HFF-Myc (cell line): ENCODE measurements at regions not wholly inside any gene's neighbourhood (a gene's known extent, or its start where the extent isn't known, plus 50 kb on each side); places are given as distances from the start of the nearest gene placed in this dataset.

Source experiments
- DNase-seq: peaks from one replicate; pipeline ENCODE4 v3.0.0-alpha.2; 2011; ENCODE audit warnings: low read depth; ENCODE audit errors: extremely low read depth
- H3K4me3 ChIP-seq: replicated peaks from 2 replicates; pipeline ENCODE4 v1.5.1; 2011; ENCODE audit warnings: low read depth, mild to moderate bottlenecking, control low read depth, low read length
- TF ChIP-seq, protein P1 (sequence below): IDR thresholded peaks from 2 replicates; pipeline ENCODE4 v1.5.1; 2012; ENCODE audit warnings: mild to moderate bottlenecking, low read depth, low read length, control low read depth; ENCODE audit errors: missing control alignments

DNA sequence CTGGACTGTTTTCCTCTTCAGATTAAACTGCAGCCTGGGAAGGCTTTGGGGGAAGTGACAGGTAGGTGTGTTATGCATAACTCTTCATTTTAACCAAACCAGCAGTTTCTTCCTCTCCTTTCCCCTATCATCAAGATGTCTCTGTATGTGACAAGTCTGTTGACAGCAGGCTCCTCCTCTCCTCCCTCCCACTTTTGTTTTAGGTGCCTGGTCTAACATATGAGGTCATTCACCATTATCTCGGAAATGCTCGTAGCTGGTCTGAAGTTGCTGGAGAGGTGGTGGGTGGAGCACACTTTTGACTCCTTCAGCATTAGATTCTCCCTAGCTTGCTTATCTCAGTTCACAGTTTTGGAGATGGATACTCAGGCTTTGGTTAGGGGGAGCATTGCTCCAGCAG, 571.0 kb upstream of the EEF2KMT start:
- H3K4me3 ChIP-seq = no peak overlapping the region
- TF ChIP-seq, protein P1, sequence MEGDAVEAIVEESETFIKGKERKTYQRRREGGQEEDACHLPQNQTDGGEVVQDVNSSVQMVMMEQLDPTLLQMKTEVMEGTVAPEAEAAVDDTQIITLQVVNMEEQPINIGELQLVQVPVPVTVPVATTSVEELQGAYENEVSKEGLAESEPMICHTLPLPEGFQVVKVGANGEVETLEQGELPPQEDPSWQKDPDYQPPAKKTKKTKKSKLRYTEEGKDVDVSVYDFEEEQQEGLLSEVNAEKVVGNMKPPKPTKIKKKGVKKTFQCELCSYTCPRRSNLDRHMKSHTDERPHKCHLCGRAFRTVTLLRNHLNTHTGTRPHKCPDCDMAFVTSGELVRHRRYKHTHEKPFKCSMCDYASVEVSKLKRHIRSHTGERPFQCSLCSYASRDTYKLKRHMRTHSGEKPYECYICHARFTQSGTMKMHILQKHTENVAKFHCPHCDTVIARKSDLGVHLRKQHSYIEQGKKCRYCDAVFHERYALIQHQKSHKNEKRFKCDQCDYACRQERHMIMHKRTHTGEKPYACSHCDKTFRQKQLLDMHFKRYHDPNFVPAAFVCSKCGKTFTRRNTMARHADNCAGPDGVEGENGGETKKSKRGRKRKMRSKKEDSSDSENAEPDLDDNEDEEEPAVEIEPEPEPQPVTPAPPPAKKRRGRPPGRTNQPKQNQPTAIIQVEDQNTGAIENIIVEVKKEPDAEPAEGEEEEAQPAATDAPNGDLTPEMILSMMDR = no peak
- DNase-seq = no peak

DNA sequence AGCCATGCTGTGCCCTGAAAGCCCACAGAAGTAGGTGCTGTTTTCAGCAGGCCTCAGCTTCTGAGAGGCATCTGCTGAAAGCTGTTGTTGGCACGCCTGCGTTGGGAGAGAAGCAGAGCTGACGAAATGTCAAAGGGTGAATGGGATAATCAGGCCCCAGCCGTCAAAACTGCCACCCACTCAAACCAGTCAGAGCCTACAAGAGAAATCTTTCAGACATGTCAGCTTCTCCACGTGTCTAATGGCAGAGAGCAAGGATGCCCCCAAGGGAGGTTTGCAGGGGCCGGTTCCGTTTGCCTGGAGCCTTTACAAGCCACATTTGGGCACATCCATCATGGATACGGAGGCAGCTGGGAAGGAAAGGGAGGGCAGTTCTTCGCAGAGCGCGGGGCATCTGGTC, 568.2 kb upstream of the EEF2KMT start:
- H3K4me3 ChIP-seq = no peak overlapping the region
- no peak for DNase-seq
- TF ChIP-seq, protein P1 = no peak

- TF ChIP-seq, protein P1 = no peak
- no peak overlapping the region for H3K4me3 ChIP-seq
- no peak for DNase-seq
Observed at GRCh38 chr16:5653789-5654188, 556.2 kb upstream of the EEF2KMT start.

- no peak for DNase-seq
- TF ChIP-seq, protein P1 = no peak
- no peak overlapping the region for H3K4me3 ChIP-seq
Observed at GRCh38 chr16:5653041-5653440, 555.4 kb upstream of the EEF2KMT start.

GRCh38 chr16:5649762-5650743, 552.5 kb upstream of the EEF2KMT start:
- no peak overlapping the region for H3K4me3 ChIP-seq
- TF ChIP-seq, protein P1 = no peak
- no peak for DNase-seq

DNA sequence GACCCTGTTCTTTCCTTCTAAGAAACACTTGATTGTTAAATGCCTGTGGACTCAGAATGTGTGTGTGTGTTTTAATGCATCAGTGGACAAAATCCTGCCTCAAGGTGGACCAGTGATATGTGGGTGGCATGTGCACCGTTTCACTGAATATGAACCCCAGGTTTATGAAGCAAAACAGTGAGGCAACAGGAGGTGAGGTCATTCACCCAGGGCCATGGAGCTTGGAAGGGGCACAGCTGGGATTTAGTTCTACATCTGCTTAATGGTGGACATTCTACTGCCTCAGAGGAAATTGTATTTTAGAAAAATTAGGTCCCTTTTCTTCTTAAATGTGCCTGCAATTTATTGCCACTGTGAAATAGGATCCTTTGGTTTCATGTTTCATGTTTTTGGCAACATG, 549.5 kb upstream of the EEF2KMT start:
- TF ChIP-seq, protein P1 = no peak
- H3K4me3 ChIP-seq = no peak overlapping the region
- DNase-seq = no peak
